ENCODE measurements at regions not wholly inside any gene's neighbourhood (a gene's known extent, or its start where the extent isn't known, plus 50 kb on each side); places are given as distances from the start of the nearest gene placed in this dataset.

GRCh38 chr10:120983721-120984120, 132.6 kb downstream of the WDR11 start:
- DNase-seq (ENCODE audit: low spot score), result no peak

DNA sequence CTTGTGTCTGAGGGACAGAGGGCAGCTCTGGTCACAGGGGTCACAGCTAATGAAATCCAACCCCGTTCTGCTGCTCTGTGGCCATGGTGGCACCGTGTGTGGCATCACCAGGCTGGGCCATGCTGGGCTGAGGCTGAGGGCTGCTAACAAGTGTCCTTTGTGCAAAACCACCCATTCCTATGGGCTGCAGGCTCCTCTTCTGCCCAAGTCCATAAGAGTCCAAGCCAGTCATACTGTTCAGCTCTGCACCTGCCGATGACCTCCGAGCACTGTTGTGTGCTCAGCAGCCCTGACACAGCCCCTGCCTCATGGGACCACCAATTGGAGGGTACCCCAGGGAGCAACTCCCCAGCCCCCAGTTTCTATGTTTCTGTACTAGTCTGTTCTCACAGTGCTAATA, 133.1 kb downstream of the WDR11 start:
- DNase-seq (ENCODE audit: low spot score), result no peak

- no peak for DNase-seq (ENCODE audit: low spot score)
Measured at GRCh38 chr10:120987359-120987758, 136.2 kb downstream of the WDR11 start.

DNA sequence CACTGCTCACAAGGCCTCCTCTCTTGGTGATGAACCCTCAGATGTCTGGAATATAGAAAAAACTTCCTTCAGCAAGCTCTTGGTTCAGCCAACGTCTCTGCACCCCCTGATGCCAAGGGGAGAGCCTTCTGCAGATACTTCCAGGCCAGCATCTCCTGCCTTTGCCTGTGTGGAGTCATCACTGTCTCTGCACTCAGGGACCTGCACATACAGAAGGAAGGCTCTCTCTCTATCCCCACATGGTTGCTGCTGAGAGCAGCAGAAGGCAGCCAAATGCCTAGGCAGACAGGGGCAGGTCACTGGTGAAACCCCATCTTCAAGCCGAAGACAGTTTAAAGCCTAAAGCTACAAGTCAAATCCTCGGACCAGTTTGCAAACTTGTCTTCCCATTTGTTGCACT, 137.6 kb downstream of the WDR11 start:
- DNase-seq (ENCODE audit: low spot score), result no peak

DNA sequence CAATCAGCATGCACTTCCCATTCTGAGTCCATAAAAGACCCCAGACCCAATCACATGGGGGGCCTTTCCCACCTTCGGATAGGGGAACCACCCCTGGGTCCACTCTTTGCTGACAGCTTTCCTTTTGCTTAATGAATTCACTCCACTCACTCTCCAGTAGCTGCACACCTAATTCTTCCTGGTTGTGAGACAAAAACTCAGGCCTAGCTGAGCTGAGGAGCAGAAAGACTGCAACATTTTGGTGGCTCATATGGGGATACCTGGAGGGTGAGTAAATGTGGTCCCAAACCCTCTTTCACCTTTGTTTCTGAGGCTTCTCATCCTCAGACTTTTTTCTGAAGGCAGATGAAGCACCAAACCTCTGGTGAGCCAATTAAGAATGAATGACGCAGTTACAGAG, 138.1 kb downstream of the WDR11 start:
- no peak for DNase-seq (ENCODE audit: low spot score)

GRCh38 chr10:120989996-120990598, 138.9 kb downstream of the WDR11 start:
- no peak for DNase-seq (ENCODE audit: low spot score)

DNA sequence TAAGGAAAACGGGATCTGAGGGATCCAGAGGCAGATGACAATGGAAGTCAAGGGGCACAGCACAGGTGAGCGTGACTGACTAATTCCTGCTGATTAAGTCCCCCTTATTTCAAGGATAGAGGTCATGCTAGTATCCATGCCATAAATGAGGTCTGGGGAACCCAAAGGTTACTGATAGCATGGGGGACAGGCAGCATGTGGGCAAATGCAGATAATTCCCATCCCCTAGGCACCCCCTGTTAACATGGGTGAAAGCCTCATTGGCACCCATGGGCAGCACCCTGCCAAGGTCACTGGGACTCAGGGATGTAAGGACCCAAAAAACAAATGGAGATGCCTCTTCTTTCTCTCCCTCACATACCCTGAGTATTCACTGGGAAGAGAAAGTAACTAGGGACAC, 139.7 kb downstream of the WDR11 start:
- DNase-seq (ENCODE audit: low spot score), result no peak

- no peak for DNase-seq (ENCODE audit: low spot score)
Measured at GRCh38 chr10:120993089-120993488, 141.9 kb downstream of the WDR11 start.

GRCh38 chr10:120995768-120996167, 144.6 kb downstream of the WDR11 start:
- no peak for DNase-seq (ENCODE audit: low spot score)

DNA sequence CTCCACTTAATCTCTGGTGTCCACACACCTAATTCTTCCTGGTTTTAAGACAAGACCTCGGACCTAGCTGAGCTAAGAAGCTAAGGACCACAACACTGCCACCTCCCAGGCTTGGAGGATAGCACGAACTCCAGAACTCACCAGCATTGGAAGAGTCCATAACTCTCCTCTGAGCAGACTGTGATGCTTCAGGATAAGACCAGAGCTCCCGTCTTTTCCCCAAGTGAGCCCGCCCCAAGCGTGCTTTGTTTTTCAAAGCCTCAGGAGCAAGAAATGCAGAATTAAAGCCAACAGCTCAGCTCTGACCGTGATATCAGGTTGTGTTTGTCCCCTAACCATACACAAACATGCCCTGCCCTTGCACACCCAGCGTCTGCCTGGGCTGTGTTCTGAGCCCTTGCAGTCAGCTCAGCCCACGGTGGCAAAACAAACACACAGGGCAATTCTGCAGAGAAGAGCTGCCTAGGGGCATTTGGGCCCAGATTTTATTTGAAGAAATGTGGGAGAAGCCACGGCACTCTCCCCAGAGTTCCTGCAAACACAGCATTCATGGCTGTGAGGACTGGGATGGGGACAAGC, 145.4 kb downstream of the WDR11 start:
- no peak for DNase-seq (ENCODE audit: low spot score)

GRCh38 chr10:120997313-120997712, 146.2 kb downstream of the WDR11 start:
- DNase-seq (ENCODE audit: low spot score), result no peak

DNA sequence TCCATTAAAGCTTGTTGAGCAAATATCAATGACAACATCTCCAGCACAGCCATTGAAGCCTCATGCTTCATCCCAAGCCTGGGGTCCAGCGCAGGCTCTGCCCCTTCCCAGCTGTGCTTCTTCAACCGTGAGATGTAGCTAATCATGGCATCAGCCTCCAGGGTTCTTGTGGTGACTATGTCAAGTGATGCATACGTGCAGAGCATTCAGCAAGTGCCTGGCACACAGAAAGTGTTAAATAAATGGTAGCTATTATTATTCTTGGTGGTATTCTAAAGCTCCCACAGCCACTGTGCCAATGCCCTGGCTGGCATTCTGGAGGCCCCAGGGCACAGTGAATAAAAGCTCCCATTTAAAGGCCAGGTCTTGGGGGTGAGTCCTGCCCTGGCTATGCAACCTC, 146.6 kb downstream of the WDR11 start:
- no peak for DNase-seq (ENCODE audit: low spot score)

- no peak for DNase-seq (ENCODE audit: low spot score)
Measured at GRCh38 chr10:120998251-120998650, 147.1 kb downstream of the WDR11 start.

- DNase-seq (ENCODE audit: low spot score), result no peak
Measured at GRCh38 chr10:120998782-120999285, 147.7 kb downstream of the WDR11 start.

- peak; percentile 37 for DNase-seq (ENCODE audit: low spot score)
Measured at GRCh38 chr10:120999868-121000267, 148.7 kb downstream of the WDR11 start.

- DNase-seq (ENCODE audit: low spot score), result no peak
Measured at GRCh38 chr10:121002586-121003205, 151.5 kb downstream of the WDR11 start.

GRCh38 chr10:121005948-121006587, 154.9 kb downstream of the WDR11 start:
- DNase-seq (ENCODE audit: low spot score), result no peak

DNA sequence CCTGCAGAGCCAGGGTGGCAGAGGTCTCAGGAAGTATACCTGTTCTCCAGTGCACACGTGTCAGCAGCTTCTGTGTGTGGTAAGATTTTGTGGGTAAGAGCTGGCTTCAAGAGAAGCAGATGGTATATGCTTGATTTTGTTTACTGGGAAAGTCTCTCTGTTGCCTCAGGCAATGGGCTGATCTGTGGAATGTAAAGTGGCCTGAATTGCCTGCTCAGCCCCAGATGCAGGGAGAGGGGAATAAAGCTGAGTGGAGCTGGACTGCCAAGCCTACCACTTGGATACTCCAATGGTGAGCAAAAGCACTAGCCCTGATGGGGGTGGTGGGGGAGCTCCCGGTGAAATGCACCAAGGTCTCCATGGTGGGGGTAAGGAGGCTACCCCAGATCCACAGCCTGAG, 156.1 kb downstream of the WDR11 start:
- no peak for DNase-seq (ENCODE audit: low spot score)

GRCh38 chr10:121015916-121016315, 164.8 kb downstream of the WDR11 start:
- no peak for DNase-seq (ENCODE audit: low spot score)

DNA sequence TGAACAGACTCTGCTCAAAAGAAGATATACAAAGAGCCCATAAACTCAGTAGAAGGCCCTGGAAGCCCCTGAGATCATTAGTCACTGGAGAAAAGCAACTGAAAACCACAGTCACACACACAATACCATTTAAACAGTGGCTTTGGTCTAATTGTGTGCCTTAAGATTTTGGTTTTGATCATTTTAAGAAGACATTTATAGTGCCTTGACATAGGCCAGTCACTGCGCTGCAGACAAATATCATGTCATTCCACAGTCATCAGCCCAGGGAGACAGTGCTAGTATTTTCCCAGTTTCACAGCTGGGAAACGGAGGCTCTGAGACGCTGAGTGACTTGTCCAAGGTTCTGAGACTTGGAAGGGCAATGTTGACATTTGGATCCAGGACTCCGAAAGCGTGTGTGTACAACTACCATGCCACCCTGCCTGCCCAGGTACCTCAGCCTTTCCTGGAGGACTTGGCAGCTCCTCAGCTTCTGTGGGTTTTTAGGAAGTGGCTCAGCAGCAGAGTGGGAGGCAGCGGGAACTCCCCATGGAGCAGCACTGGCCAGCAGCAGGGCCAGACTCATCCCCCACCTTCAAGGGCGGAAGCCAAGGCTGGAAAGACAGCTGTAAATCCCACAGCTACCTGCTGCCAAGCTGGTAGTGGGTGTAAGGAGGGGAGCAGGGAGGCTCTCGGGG, 173.9 kb downstream of the WDR11 start:
- no peak for DNase-seq (ENCODE audit: low spot score)

- no peak for DNase-seq (ENCODE audit: low spot score)
Measured at GRCh38 chr10:121025731-121026130, 174.6 kb downstream of the WDR11 start.

GRCh38 chr10:121027371-121027770, 176.2 kb downstream of the WDR11 start:
- DNase-seq (ENCODE audit: low spot score), result no peak

GRCh38 chr10:121032460-121032859, 181.3 kb downstream of the WDR11 start:
- no peak for DNase-seq (ENCODE audit: low spot score)
